Cardiac septum (tissue), 1 donor: ENCODE measurements at regions not wholly inside any gene's neighbourhood (a gene's known extent, or its start where the extent isn't known, plus 50 kb on each side); places are given as distances from the start of the nearest gene placed in this dataset.
"Not testable (repeated sequence)": the region's sequence is repeated elsewhere in the genome, so short reads cannot be mapped to it uniquely, and the experiment has no call there.

Source experiments
- DNase-seq: peaks from one replicate; pipeline ENCODE4 v3.0.0-alpha.2; 2020; ENCODE audit warnings: low spot score
- intact Hi-C: fragments of 100-400 bp; cut with DNase I; formaldehyde crosslinking; loops from one replicate; pipeline ENCODE4 v1.14.0; 2022
- donor health status: DM: no; HTN: no; CAD: no.

- DNase-seq, result no peak
- intact Hi-C loops, result no loop called here
These were observed 432.1 kb upstream of the RGMB start for GRCh38 chr5:98341038-98342032.

DNA sequence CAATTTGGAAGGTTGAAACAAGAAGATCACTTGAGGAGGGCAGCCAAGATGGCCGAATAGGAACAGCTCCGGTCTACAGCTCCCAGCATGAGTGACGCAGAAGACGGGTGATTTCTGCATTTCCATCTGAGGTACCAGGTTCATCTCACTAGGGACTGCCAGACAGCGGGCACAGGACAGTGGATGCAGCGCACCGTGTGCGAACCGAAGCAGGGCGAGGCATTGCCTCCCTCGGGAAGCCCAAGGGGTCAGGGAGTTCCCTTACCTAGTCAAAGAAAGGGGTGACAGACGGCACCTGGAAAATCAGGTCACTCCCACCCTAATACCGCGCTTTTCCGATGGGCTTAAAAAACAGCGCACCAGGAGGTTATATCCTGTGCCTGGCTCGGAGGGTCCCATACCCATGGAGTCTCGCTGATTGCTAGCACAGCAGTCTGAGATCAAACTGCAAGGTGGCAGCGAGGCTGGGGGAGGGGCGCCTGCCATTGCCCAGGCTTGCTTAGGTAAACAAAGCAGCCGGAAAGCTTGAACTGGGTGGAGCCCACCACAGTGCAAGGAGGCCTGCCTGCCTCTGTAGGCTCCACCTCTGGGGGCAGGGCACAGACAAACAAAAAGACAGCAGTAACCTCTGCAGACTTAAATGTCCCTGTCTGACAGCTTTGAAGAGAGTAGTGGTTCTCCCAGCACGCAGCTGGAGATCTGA, 430.4 kb upstream of the RGMB start:
- DNase-seq, intact Hi-C loops: not testable (repeated sequence)

- intact Hi-C loops, result no loop called here
- DNase-seq, result no peak
These were observed 424.0 kb upstream of the RGMB start for GRCh38 chr5:98349251-98349989.

DNA sequence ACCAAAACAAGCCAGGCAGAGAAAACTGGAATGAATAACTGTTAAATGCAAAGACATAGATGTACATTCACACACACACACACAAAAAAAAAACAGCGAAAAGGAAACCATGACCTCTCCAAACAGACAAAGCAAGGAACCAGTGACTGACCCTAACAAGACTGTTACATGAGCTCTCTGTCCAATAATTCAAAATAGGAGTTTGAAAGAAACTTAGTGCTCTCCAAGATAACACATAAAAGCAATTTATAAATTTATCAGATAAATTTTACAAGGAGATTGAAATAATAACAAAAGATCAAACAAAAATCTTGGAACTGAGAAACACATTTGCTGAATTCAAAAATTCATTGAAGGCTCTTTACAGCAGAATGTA, 423.5 kb upstream of the RGMB start:
- no peak for DNase-seq
- intact Hi-C loops, result no loop called here

GRCh38 chr5:98354922-98355321, 418.5 kb upstream of the RGMB start:
- no peak for DNase-seq
- intact Hi-C loops, result no loop called here

GRCh38 chr5:98360548-98360947, 412.9 kb upstream of the RGMB start:
- no peak for DNase-seq
- intact Hi-C loops, result no loop called here

DNA sequence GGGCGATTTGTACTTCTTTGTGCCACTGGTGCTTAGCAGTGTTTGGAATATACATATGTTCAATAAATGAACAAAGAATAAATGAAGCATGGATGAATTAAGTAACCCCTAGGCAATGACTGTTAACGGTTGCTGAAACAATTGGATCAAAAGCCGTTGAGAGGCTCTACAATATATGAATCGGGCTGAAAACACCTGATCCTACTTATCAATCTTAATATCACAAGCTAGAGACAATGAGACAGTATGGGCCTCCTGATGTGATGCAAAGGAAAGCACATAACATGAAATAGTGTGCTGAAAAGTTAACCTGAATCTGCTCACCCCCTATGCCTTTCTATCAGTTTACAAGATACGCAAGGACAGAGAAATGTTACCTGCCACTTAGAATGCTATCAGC, 410.3 kb upstream of the RGMB start:
- DNase-seq, result no peak
- intact Hi-C loops, result no loop called here

DNA sequence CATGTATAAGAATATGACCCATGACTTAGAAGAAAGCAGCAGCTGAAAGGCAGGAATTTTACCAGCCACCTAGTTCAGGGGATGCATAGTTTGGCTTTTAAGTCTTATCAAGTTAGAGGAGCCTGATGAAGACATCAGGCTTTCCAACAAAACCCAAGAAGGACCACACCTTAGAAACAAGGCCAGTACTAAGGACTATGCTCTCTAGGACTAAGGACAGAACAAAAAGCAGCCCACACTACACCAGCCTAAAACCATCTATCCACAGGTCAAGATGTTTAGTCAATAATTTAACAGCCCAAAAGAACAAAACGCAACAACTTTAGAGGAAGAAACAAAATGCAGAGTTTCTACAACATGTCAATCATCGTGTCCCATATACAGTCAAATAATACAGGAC, 408.9 kb upstream of the RGMB start:
- intact Hi-C loops, result no loop called here
- DNase-seq, result no peak

- no peak for DNase-seq
- intact Hi-C loops, result no loop called here
These were observed 408.3 kb upstream of the RGMB start for GRCh38 chr5:98365126-98365525.

- intact Hi-C loops, result no loop called here
- no peak for DNase-seq
These were observed 405.3 kb upstream of the RGMB start for GRCh38 chr5:98368141-98368540.

- intact Hi-C loops, result no loop called here
- DNase-seq, result no peak
These were observed 401.1 kb upstream of the RGMB start for GRCh38 chr5:98372351-98372750.

GRCh38 chr5:98391921-98392625, 381.4 kb upstream of the RGMB start:
- no peak for DNase-seq
- intact Hi-C loops, result no loop called here

GRCh38 chr5:98393205-98393604, 380.3 kb upstream of the RGMB start:
- DNase-seq, intact Hi-C loops: not testable (repeated sequence)

DNA sequence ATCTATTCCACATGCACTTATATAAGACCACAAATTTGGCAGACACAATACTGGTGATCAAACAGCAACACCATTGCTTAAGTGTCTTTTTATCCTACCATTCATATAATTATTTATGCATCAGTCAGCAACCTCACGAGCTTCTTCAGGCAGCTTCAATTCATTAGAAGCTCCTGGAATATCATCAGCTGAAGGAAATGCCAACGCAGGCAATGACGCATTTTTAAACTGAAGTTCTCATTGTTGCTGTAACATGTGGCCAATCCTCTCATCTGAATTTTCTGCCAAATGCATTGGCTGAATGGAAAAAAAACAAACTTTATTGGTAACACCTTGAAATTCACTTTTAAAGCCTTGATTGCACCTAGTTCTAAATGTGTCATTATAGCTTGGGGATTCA, 376.4 kb upstream of the RGMB start:
- intact Hi-C loops, result no loop called here
- no peak for DNase-seq

DNA sequence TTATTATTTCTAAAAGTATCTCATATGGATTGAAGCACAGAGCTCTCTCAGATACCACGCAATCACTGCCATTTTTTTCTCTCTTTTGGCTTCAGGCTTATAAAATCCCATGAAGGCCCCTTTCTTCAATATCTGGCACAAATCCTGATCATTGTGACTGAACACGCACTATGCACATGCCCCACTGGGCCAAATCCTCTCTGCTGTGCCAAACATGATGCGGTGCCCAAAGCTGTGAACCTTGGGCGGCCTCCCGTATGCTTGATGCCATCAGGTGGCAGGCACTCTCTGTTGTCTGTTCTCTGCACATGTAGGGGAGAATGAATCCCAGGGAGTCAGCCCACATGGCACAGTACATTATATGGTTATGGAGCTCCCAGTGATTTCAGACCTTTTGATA, 375.0 kb upstream of the RGMB start:
- DNase-seq, result no peak
- intact Hi-C loops, result no loop called here

- intact Hi-C loops, result no loop called here
These were observed 371.8 kb upstream of the RGMB start for GRCh38 chr5:98401656-98402055.

GRCh38 chr5:98402130-98402529, 371.3 kb upstream of the RGMB start:
- intact Hi-C loops, result no loop called here
- no peak for DNase-seq

More at GRCh38 chr5:98401656-98402055, 371.8 kb upstream of the RGMB start:
- DNase-seq, result no peak

- DNase-seq, result no peak
- intact Hi-C loops, result no loop called here
These were observed 370.3 kb upstream of the RGMB start for GRCh38 chr5:98403131-98403530.

DNA sequence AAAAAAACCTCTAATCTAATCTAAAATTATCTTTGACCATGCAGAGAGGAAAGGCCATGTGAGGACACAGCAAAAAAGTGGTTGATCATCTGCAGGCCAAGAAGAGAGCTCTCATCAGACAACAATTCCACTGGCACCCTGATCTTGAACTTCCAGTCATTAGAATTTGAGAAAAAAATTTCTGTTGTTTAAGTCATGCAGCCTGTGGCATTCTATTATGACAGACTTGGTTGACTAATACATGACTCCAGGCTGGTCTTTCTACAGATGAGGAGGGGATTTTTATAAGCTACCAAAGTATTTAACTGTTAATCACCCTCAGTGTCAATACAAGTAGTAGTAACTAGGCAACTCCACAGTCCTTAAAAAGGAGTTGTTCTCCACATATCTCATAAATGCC, 358.5 kb upstream of the RGMB start:
- intact Hi-C loops, result no loop called here
- DNase-seq, result no peak

DNA sequence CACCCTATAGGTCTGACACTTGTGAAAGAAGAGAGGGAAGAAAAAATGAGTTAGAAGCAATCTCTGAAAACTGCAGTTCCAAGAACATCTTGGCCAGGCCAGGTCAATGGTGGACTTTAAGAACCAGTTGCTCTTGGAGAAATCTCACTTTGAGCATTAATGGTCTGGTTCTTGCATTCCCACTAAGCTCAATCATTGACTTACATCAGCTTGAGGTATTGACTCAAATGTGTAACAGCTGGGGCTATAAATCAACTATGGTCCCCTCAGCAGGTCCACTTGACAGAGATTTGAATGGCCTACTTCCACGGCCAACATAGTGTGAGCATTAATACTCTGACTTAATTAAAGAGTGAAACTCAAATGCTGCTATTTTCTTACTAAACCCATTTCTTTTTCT, 357.8 kb upstream of the RGMB start:
- DNase-seq, result no peak
- intact Hi-C loops, result no loop called here
